HS-27A (cell line): ENCODE measurements at regions not wholly inside any gene's neighbourhood (a gene's known extent, or its start where the extent isn't known, plus 50 kb on each side); places are given as distances from the start of the nearest gene placed in this dataset.
A peak's percentile ranks its signal among the peaks of the same experiment; 100 is the strongest.
"Not testable (repeated sequence)": the region's sequence is repeated elsewhere in the genome, so short reads cannot be mapped to it uniquely, and the experiment has no call there.

Experiments used
- DNase-seq: peaks from one replicate; pipeline ENCODE4 v3.0.0-alpha.2; 2012; ENCODE audit warnings: low read depth, missing footprints

DNA sequence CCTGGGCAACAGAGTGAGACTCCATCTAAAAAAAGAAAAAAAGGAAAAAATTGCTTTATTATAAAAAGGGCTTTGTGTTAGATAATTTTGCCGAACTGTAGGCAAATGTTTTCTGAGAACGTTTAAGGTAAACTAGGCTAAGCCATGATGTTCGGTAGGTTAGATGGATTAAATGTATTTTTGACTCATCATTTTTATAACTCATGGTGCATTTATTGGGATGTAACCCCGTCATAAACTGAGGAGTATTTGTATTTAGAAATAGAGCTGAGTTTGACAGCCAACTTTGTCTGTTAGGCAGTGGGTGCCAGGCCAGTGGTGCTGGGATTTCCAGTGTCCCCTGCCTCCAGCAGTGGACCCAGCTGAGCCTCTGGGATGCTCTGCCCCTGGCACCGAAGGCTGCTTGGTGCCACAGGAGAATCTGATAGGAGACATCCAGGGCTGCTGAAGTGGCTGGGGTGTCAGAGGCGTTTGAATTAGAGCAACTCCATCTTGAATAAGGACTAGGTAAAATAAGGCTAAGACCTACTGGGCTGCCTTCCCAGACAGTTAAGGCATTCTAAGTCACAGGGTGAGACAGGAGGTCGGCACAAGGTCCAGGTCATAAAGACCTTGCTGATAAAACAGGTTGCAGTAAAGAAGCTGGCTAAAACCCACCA is 114.9 kb upstream of the EEPD1 start:
- no peak for DNase-seq

DNA sequence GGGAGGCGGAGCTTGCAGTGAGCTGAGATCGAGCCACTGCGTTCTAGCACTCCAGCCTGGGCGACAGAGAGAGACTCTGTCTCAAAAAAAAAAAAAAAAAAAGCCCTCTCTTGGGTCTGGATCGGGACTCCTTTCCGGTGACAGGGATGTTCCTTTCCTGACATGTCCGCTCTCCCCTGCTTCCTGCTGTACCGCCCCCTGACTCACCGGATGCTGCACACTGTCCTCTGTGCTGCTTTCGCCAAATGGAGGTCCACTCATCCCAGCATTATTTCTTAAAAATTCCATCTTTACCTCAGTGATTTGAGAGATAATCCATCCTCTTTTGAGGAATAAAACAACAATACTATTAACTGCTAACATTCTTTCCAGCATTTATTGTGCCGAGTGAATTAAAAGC is 113.8 kb upstream of the EEPD1 start:
- DNase-seq, result no peak

DNA sequence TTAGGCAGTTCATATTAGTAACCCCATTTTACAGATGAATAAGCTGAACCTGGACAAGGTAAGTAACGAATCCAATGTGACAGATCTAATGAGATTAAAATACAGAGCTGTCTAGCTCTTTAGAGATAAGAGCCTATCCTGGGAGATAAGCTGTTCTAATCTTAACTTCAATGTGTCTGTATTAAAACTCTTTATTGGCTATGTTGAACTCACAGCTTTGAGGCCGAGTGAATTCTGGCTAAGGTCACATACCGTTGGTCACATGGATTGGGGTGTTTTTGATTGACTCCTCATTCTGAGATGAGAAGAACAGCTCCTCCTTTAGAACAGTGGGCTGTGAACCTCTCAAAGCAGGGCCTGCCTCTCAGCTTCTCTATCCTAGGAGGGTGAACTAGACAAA is 113.4 kb upstream of the EEPD1 start:
- DNase-seq, result no peak

DNA sequence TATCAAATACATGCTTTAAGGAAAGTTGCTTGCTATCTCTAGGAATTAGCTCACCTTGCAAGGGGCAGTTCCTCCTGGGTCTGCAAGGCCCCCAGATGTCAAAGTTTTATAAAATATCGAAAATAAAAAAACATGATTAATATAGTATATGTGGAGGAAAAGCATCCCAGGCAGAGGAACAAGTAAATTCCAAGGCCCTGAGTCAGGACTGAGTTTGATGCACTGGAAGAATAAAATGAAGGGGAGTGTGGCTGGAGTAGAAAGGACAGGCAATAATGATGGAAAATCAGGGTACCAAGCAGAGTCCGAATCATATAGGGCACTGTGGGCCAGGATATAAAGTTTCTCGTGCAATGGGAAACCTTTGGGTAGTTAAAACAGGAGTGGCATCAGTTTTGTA is 112.4 kb upstream of the EEPD1 start:
- no peak for DNase-seq

DNA sequence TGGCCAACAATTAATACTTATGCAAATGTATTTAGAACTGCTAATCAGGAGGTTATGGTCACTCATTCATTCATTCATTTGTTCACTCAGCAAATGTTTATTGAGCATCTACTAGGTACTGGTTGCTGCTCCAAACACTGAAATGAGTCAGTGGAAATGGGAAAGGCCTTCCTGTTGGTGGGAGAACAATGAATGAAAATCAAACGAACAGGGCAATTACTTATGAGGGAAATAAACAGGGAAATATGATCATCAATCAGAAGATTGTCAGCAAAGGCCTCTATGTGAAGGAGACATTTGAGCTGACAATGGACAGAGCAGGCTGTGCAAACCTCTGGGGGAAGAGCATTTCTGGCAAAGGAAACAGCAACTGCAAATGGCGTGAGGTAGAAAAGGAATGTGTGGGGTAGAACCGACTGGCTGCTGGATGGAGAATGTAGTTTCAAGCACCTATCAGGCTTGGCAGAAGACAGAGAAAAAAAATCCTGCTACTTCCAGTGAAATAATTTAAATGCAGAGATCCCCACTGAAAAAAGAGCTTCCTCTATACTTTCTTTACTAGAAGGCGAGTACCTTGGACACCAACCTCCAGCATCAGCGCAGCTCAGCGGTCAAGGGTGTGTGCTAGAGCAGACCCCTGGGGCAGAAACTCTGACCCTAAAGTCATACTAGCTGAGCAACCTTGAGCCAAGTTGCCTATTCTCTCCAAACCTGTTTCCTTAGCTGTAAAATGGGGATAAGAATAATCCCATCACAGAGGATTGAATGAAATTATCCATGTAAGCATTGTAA is 108.8 kb upstream of the EEPD1 start:
- no peak for DNase-seq

DNA sequence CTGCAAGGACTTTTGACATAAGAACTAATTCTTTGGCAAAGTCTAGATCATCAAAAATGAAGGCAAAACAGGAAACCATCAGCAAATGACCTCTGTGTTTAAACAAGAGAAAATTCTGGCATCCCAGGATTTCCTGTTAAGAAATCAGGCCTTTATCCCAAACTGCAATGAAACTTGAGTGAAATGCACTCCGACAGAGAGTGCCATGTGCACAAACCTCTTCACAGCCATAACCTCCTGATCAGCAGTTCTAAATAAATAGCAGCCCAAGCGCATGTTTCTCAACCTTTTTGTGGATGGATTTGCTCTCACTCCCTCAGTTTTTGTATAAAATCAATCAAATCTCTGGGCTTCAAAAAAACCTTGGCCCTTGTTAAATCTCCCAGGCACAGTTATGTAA is 107.7 kb upstream of the EEPD1 start:
- DNase-seq, result no peak

DNA sequence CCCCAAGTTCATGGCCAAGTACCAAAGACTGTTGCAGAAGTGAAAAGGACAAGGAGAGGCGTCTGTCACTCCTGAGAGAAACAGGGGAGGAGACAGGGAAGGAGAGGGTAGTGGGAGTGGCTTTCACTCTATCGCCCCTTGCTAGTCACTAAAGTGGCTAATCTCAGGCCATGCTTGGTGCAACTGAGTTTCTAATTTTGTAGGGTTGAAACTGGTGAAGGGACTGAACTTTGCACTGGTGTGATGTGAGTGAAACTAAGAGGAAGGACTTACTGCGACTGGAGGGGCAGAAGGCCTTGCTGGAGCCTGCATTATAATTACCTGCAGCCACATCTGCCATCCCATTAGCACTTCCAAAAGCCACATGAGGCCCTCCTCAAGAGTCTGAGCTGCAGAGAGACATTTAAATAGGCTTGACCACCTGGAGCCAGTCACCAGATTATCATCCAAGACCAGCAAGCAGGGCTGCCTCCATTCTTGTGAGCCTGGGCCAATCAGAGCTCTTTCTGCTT is 107.2 kb upstream of the EEPD1 start:
- no peak for DNase-seq

DNA sequence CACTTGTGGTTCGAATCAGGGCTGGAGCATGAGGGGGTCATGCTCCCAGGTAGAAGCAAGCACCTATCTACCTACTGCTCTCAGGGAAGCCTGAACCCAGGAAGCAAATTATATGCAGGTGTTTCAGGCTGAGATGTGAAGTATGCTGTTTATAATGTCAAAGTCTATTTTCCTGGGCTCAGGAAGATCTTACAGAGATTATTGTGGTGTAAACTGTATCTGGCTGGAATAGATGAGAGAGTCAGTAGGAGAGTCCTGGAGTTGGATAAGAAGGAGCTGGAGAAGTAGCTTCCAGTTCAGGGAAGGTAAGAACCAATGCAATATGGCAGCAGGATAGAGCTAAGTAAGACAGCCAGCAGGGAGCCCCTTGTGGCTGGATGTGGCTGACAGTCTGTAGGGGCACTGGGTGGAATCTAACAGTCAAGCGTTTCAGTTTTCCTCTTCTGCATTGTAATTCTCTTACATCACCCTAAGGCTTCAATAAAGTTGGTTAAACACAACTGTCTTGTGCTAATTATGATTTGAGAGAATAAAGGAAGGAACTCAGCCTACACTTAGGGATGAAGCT is 105.9 kb upstream of the EEPD1 start:
- no peak for DNase-seq

DNA sequence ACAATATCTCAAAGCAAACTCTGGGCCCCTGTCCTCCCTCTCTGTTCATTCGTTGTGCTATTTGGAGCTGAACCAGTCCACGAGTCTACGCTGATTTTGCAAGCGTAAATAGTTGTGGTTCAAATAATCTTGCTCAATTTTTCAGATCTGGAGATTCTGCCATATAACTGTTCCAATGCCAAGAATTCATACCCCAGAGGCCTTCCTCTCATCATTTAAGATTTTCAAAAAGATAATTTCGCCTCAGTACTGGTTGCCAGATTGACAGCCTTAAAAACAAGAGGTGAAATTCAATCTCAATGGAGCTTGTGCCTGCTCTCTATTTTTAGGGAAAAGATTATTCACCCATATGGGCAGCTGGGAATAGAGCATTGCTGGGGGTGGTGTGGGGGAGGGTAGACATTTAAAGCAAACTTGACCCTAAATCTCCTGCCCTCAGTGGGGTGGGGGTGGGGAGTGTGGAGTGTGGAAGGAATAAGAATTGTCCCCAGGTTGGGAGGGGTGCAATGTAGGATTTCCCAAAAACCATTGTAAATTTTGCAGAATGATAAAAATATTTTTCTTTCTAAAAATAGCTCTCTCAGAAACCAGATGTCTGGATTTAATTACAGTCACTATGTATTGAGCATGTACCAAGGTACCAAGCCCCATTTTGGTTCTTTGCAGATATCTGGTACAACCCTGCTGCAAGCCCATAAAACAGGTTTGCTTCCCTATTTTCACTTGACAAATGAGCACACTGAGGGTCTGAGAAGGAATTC is 104.7 kb upstream of the EEPD1 start:
- peak; percentile 39 for DNase-seq

DNA sequence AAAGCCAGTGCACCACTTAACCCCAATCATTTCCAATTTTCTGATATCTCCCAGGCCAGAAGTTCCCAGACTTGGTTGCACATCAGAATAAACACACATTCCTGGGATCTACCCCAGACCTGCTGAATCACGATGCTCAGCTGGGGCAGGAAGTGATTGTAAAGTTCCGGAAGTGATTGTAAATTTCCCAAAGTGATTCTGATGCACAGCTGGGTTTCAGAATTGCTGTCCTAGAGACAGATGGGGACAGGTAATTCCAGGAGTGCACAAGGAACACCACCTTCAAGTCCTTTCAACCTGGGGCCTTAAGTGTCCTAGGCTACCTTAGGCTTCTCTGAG is 104.2 kb upstream of the EEPD1 start:
- DNase-seq, result no peak

DNA sequence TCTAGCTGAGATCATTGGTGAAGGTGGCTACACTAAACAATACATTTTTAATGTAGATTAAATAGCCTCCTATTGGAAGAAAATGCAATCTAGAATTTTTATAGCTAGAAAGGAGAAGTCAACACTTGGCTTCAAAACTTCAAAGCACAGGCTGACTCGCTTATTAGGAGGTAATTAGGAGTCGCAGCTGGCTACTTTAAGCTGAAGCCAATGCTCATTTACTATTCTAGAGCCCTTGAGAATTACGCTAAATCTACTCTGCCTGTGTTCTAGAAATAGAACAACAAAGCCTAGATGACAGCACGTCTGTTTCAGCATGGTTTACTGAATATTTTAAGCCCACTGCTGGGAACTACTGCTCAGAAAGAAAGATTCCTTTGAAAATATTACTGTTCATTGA is 101.6 kb upstream of the EEPD1 start:
- no peak for DNase-seq

DNA sequence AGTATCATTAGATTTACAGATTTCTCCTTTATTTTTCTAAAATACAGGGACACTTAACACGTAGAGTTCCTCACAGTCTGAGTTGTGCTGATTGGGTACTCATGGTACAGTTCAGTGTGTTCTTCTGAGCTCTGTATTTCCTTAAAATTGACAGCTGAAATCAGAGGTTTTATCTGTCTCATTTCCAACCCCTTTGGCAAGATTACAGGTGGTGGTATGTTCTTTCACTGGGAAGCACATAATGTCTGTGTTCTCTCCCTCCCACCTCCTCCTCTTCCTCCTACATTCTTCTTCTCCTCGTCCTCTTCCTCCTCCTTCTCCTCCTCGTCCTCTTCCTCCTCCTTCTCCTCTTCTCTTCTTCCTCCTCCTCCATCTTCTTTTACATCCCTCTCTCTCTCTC is 99.5 kb upstream of the EEPD1 start:
- DNase-seq, result no peak

DNA sequence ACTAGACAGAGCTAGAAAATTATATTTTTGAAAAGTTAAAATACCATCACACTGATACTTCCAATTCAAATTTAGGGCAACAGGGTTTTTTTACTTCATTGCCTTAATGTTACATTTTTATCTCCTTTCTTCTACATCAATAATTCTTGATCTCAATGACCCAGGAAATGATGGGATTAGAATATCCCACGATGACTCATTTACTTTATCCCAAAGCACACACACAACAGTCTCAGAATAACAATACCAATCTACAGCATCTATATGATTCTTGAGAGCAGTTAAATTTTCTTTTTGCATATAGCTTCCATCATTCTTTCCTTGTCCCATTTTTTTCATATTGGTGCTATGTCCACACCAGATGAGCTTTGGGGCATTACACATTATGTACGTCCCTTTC is 98.4 kb upstream of the EEPD1 start:
- DNase-seq, result no peak

DNA sequence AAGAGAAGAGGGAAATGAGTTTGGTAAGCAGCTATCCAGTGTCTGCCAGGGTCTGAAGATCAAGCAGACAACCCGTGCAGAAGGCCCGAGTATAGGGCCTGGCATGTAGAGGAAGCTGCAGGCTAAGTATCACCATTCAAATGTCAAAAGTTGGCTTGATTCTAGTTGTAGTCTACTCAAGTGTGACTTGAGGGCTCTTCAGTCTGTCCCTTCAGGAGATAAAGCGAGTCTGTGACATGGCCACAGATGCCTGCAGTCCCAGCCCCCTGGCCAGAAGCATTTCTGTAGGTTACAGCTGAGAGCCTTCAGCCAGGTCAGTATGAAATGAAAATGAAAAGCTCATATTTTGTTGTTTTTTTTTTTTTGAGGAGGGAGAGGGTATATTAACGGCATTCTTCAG is 97.8 kb upstream of the EEPD1 start:
- no peak for DNase-seq

DNA sequence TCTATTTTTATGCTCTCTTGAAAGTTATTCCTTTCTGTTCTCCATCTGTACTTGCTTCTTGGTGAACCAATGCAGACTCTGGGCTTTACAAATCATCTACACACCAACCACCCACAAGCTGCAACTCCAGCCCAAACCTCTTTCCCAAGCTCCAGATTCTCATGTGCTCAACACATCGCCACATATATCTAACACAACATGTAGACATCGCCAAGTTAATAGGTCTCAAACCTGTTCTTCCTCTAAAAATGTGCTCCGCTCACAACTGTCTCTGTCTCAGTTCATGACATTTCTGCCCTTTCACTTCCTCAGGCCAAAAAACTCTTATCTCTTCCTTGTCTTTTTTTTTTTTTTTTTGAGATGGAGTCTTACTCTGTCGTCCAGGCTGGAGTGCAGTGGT is 95.7 kb upstream of the EEPD1 start:
- DNase-seq, result no peak

DNA sequence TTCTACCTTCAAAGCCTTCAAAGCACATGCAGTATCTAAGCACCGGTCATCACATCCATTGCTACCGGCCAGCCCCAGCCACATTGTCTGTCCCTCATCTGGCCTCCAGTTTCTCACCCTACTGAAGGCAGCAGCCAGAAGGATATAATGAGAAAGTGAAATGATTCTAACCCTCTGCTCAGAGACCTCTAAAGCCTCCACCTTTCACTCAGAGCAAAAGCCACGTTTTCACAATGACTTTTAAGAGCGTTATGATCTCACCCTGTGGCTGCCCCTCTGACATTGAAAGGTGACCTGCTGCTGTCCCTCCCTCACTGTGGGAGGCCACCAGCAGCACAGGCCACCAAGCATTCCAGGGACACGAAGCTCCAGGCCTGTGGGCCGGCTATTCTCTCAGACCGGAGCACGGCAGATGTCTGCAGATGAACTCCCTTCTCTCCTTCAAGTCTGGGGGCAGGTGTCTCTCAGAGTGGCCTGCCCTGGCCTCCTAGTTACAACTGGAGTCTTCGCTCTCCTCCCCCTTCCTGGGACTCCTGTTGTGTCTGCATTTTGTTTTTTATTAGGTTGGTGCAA is 94.9 kb upstream of the EEPD1 start:
- no peak for DNase-seq

DNA sequence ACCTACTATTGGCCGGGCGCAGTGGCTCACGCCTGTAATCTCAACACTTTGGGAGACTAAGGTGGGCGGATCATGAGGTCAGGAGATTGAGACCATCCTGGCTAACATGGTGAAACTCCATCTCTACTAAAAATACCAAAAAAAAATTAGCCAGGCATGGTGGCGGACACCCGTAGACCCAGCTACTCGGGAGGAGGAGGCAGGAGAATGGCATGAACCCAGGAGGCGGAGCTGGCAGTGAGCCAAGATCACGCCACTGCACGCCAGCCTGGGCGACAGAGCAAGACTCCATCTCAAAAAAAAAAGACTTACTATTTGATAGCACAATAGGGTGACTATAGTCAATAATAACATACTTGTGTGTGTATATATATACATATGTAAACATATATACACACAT is 92.7 kb upstream of the EEPD1 start:
- not testable (repeated sequence) for DNase-seq

DNA sequence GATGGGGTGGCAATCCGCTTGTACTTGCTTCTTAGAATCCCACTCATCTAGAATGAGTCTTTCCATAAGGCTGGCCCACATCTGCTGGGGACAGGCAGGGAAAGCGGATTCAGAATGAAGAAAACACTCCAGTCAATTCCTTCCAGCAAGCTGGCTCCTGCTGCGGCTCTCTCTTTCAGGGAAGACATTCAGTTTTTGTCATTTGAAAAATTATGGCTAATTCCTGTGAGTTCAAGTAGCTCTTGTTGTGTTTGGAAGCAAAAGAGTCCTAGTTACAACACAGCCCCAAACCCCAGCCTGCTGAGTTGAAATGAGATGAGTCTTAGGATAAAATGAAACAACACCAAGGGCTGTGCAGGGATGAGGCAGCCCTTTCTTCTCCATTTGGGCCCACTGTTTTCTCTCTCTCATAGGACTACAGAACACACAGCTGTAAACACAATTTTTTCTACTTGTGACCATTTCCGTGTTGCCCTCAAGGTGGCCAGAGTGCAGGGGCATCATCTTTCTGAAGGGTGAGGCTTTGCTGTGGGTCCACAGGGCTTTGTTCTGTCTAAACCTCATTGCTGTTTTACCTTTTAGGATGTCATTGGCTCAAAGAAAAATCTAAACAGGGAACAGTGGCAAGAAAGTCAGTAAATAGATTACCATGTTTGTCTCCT is 90.8 kb upstream of the EEPD1 start:
- no peak for DNase-seq

DNA sequence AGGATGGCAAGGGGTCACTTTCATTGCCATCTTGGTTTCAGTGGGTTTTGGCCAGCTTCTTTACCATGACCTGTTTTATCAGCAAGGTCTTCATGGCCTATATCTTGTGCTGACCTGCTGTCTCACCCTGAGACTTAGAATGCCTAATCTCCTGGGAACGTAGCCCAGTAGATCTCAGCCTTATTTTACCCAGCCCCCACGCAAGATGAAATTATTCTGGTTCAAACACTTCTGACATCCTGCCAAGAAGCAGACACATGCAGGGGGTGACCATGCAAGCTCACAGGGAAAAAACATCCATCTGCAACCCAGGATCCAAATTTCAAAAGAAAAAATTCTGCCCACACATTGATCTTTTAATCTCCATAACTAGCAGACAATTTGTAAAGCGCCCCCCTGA is 88.4 kb upstream of the EEPD1 start:
- no peak for DNase-seq

DNA sequence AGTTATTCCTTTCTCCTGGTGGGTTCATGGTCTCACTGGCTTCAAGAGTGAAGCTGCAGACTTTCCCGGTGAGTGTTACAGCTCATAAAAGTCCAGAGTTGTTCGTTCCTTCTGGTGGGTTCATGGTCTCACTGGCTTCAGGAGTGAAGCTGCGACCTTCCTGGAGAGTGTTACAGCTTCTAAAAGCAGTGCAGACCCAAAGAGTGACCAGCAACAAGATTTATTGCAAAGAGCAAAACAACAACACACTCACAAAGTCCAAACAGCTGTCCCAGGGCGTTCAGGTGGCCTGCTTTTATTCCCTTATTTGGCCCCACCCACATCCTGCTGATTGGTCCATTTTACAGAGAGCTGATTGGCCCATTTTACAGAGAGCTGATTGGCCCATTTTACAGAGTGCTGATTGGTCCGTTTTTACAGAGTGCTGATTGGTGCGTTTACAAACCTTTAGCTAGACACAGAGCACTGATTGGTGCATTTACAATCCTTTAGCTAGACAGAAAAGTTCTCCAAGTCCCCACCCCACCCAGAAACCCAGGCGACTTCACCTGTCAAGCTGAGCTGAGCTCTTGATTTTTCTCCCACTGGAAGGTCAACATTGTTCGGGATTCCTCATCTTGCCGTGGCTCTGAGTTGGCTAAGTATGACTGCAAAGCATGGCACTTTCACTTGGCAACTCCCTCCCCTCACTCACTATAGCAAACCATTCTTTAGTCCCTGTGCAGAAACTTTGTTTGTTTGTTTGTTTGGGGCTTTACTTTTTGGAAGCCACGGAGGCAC is 87.3 kb upstream of the EEPD1 start:
- not testable (repeated sequence) for DNase-seq

DNA sequence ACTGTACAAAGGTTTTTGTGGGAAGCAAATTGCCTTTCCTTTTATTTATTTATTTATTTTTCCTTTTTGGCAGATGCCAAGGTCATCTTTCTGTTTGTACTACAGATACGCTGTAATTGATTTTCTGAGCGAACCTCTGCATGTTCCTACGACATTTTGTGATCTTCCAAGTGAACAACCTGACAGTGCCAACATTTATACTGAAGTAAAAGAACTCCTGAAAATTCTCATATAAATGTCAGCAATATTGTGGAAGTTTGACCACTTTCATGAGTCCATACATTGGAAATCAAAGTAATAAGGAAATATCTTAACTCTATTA is 86.8 kb upstream of the EEPD1 start:
- DNase-seq, result no peak
